CD14-positive monocyte (primary cell): ENCODE measurements at regions not wholly inside any gene's neighbourhood (a gene's known extent, or its start where the extent isn't known, plus 50 kb on each side); places are given as distances from the start of the nearest gene placed in this dataset.

Source experiments
- DNase-seq, 3 donors: peaks; one replicate each; pipeline ENCODE4 v3.0.0-alpha.2; 2011 to 2022
- H2AFZ ChIP-seq: 2 replicates; pipeline ENCODE4 v1.6.0; 2012; ENCODE audit warnings: mild to moderate bottlenecking, low read depth, low read length, inconsistent platforms; ENCODE audit not compliant: insufficient read depth, poor library complexity, severe bottlenecking
- H3K27ac ChIP-seq, 2 donors: 1 replicate in 1 of 2; 2 replicates in 1 of 2; pipeline ENCODE4 v1.5.1; 2012 to 2013; ENCODE audit warnings: low read length in 2 of 2, control low read depth in 1 of 2, inconsistent platforms in 1 of 2, low read depth in 1 of 2, mild to moderate bottlenecking in 1 of 2
- H3K27me3 ChIP-seq, 2 donors: one replicate each; pipeline versions ENCODE4 v1.6.0 to v1.6.1; 2011 to 2013; ENCODE audit warnings: low read length in 2 of 2; ENCODE audit not compliant: control insufficient read depth in 2 of 2, insufficient read depth in 2 of 2
- H3K36me3 ChIP-seq, 2 donors: replicated peaks in 1 of 2; 1 replicate in 1 of 2; 2 replicates in 1 of 2; pipeline versions ENCODE4 v1.5.1 to v1.6.1; 2012 to 2013; ENCODE audit warnings: low read length in 2 of 2, control low read depth in 1 of 2, inconsistent platforms in 1 of 2, mild to moderate bottlenecking in 1 of 2; ENCODE audit not compliant: insufficient read depth in 2 of 2, control insufficient read depth in 1 of 2
- H3K4me1 ChIP-seq, 2 donors: 1 replicate in 1 of 2; 2 replicates in 1 of 2; pipeline versions ENCODE4 v1.5.1 to v1.6.1; 2012 to 2013; ENCODE audit warnings: low read length in 2 of 2, control low read depth in 1 of 2, inconsistent platforms in 1 of 2, mild to moderate bottlenecking in 1 of 2, moderate library complexity in 1 of 2; ENCODE audit not compliant: insufficient read depth in 2 of 2, control insufficient read depth in 1 of 2
- H3K4me2 ChIP-seq: replicated peaks from 2 replicates; pipeline ENCODE3; 2012; ENCODE audit warnings: low read length, moderate library complexity, mild to moderate bottlenecking; ENCODE audit not compliant: poor library complexity, severe bottlenecking; ENCODE audit errors: extremely low read depth
- H3K4me3 ChIP-seq, 3 experiments: fragments of 200-600 bp in 1 of 3; sonication (generic) in 1 of 3; replicated peaks in 1 of 3; 1 replicate in 2 of 3; 2 replicates in 1 of 3; pipeline ENCODE4 v1.5.1; 2011 to 2013; ENCODE audit warnings: low read length in 3 of 3, mild to moderate bottlenecking in 3 of 3, control low read depth in 2 of 3, low read depth in 2 of 3, inconsistent platforms in 1 of 3, moderate library complexity in 1 of 3
- H3K79me2 ChIP-seq: 2 replicates; pipeline ENCODE4 v1.6.0; 2012; ENCODE audit warnings: mild to moderate bottlenecking, control low read depth, inconsistent platforms, low read length, moderate library complexity; ENCODE audit not compliant: insufficient read depth
- H3K9ac ChIP-seq: 2 replicates; pipeline ENCODE4 v1.6.0; 2017; ENCODE audit warnings: low read length, mild to moderate bottlenecking; ENCODE audit not compliant: insufficient read depth, poor library complexity, severe bottlenecking
- H3K9me3 ChIP-seq, 2 donors: replicated peaks in 1 of 2; 1 replicate in 1 of 2; 2 replicates in 1 of 2; pipeline versions ENCODE4 v1.5.1 to v1.6.1; 2012 to 2013; ENCODE audit warnings: low read length in 2 of 2, control low read depth in 1 of 2; ENCODE audit not compliant: control insufficient read depth in 1 of 2, insufficient read depth in 1 of 2
- H4K20me1 ChIP-seq: 2 replicates; pipeline ENCODE4 v1.6.0; 2012; ENCODE audit warnings: mild to moderate bottlenecking, low read length, control low read depth, moderate library complexity; ENCODE audit not compliant: insufficient read depth
- H3K27ac Mint-ChIP-seq, 7 donors: one replicate each; pipeline ENCODE4 v1.8.0; 2020; ENCODE audit warnings: mild to moderate bottlenecking in 7 of 7, mixed read lengths in 7 of 7, moderate library complexity in 6 of 7, inconsistent platforms in 2 of 7
- H3K27me3 Mint-ChIP-seq, 3 donors: one replicate each; pipeline ENCODE4 v1.8.0; 2021 to 2022; ENCODE audit warnings: low read depth in 3 of 3, mild to moderate bottlenecking in 3 of 3, mixed read lengths in 3 of 3, moderate library complexity in 3 of 3, inconsistent platforms in 1 of 3
- H3K36me3 Mint-ChIP-seq, 2 donors: one replicate each; pipeline ENCODE4 v1.8.0; 2020; ENCODE audit warnings: mixed read lengths in 2 of 2, inconsistent platforms in 1 of 2, mild to moderate bottlenecking in 1 of 2
- H3K4me1 Mint-ChIP-seq: one replicate; pipeline ENCODE4 v1.8.0; 2020; ENCODE audit warnings: mild to moderate bottlenecking, mixed read lengths
- H3K4me3 Mint-ChIP-seq, 2 donors: one replicate each; pipeline ENCODE4 v1.8.0; 2020; ENCODE audit warnings: mild to moderate bottlenecking in 2 of 2, mixed read lengths in 2 of 2, moderate library complexity in 1 of 2
- H3K9me3 Mint-ChIP-seq, 7 donors: one replicate each; pipeline ENCODE4 v1.8.0; 2020 to 2022; ENCODE audit warnings: mixed read lengths in 7 of 7, mild to moderate bottlenecking in 6 of 7, moderate library complexity in 6 of 7, inconsistent platforms in 2 of 7
- CTCF ChIP-seq: fragments of 200-600 bp; IDR thresholded peaks from one replicate; pipeline ENCODE4 v1.8.0; 2022; ENCODE audit warnings: antibody characterized with exemption, mild to moderate bottlenecking
- WGBS: methylation state at CpG from one replicate; pipeline ENCODE4 v1.1.5; 2013; ENCODE audit warnings: missing lambda C conversion rate; ENCODE audit not compliant: insufficient coverage; 5-methylcytosine and 5-hydroxymethylcytosine counted together
- intact Hi-C, 2 donors: fragments of 100-400 bp; cut with micrococcal nuclease; formaldehyde crosslinking; loops; one replicate each; pipeline versions ENCODE4 v1.15.0 to v1.15.1; 2023

- no peak overlapping the region for H3K27ac ChIP-seq
- intact Hi-C loops = no loop called here
- H3K79me2 ChIP-seq = no peaks in the 10 kb centered on the region
- peaks cover 10 to 18% (median 11%) of the 10 kb centered on the region in 3 donors for H3K27me3 Mint-ChIP-seq
- H4K20me1 ChIP-seq = no peaks in the 10 kb centered on the region
- no peak overlapping the region for H2AFZ ChIP-seq
- H3K36me3 ChIP-seq = no peaks in the 10 kb centered on the region
- H3K9me3 ChIP-seq = no peaks in the 10 kb centered on the region
- no peak for TF ChIP-seq CTCF
- peaks cover 0 to 5% (median 2%) of the 10 kb centered on the region in 7 donors for H3K9me3 Mint-ChIP-seq
- no peaks in the 10 kb centered on the region for H3K4me1 ChIP-seq
- no peak overlapping the region for H3K27ac Mint-ChIP-seq
- peak overlapping the region in 1 of 2 donors; percentile 28 for H3K4me3 Mint-ChIP-seq
- H3K9ac ChIP-seq = no peak overlapping the region
- H3K4me3 ChIP-seq = no peak overlapping the region
- H3K4me2 ChIP-seq = no peak overlapping the region
- WGBS = 75% methylated on average over 2 of the region's 3 CpGs
- DNase-seq = no peak
- H3K27me3 ChIP-seq = peaks cover 0 to 4% of the 10 kb centered on the region in 2 donors
- no peaks in the 10 kb centered on the region for H3K36me3 Mint-ChIP-seq
- H3K4me1 Mint-ChIP-seq = no peaks in the 10 kb centered on the region
These were observed 58.7 kb upstream of the PTPN3 start for GRCh38 chr9:109556786-109557185.

GRCh38 chr9:109557481-109557880, 59.4 kb upstream of the PTPN3 start:
- H3K27me3 Mint-ChIP-seq = peaks cover 9 to 16% (median 13%) of the 10 kb centered on the region in 3 donors
- Histone ChIP-seq H2AFZ (no peak overlapping the region), H3K4me2 (no peak overlapping the region)

More at GRCh38 chr9:109557481-109557880, 59.4 kb upstream of the PTPN3 start:
- Mint-ChIP-seq H3K9me3 (peaks cover 0 to 5% (median 0%) of the 10 kb centered on the region in 7 donors), H3K27ac (no peak overlapping the region), H3K4me1 (no peaks in the 10 kb centered on the region), H3K4me3 (no peak overlapping the region), H3K36me3 (no peaks in the 10 kb centered on the region)
- WGBS = 84% methylated on average over 4 of the region's 6 CpGs
- H3K9ac ChIP-seq = no peak overlapping the region
- no peaks in the 10 kb centered on the region for H4K20me1 ChIP-seq
- no peak overlapping the region for H3K27ac ChIP-seq
- H3K4me3 ChIP-seq = no peak overlapping the region
- H3K27me3 ChIP-seq = peaks cover 0 to 4% of the 10 kb centered on the region in 2 donors
- intact Hi-C loops = no loop called here
- no peaks in the 10 kb centered on the region for H3K36me3 ChIP-seq
- H3K9me3 ChIP-seq = no peaks in the 10 kb centered on the region
- no peaks in the 10 kb centered on the region for H3K4me1 ChIP-seq
- no peaks in the 10 kb centered on the region for H3K79me2 ChIP-seq
- no peak for DNase-seq
- no peak for TF ChIP-seq CTCF
